ENCODE measurements at regions not wholly inside any gene's neighbourhood (a gene's known extent, or its start where the extent isn't known, plus 50 kb on each side); places are given as distances from the start of the nearest gene placed in this dataset.
"Not testable (repeated sequence)": the region's sequence is repeated elsewhere in the genome, so short reads cannot be mapped to it uniquely, and the experiment has no call there.

DNA sequence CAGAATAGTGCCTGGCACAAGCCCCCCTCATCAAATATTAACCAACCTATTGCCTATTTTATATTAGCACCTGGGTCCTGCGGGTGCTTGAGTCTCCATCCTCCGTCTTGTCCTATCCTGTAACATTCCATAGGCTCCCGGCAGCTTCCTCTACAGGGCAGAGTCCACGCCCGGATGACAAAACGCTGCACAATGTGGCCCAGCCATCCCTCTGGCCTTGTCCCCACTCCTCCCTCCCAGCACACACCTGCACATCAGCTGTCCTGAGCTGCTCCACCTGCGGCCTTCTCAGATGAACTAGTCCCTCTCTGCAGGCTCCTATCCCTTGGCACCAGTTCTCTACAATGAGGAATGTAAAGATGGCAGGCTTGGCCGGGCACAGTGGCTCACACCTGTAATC is 153.5 kb upstream of the PDE1C start:
- H3K9me3 Mint-ChIP-seq = peaks cover 0 to 5% (median under 1%) of the 10 kb centered on the region in 8 donors
- DNase-seq = no peak
- H3K27me3 ChIP-seq (ENCODE audit: insufficient read depth, low read length) = no peaks in the 10 kb centered on the region
- no peak overlapping the region for H3K4me3 ChIP-seq (ENCODE audit: low read length in 2 of 2)
- H3K27ac Mint-ChIP-seq = no peak overlapping the region
- no peaks in the 10 kb centered on the region for H3K4me1 Mint-ChIP-seq
- H3K27me3 Mint-ChIP-seq = peaks cover 0 to 1% of the 10 kb centered on the region in 2 donors
- no peak overlapping the region for H3K4me3 Mint-ChIP-seq
- H3K27ac ChIP-seq (ENCODE audit: low read depth, low read length) = no peak overlapping the region
- no peaks in the 10 kb centered on the region for H3K36me3 ChIP-seq (ENCODE audit: insufficient read depth, low read length)
- ChIA-PET POLR2A (ENCODE audit: partially characterized antibody) (no interaction called here), CTCF (ENCODE audit: partially characterized antibody) (interaction anchor here (4.3 kb wide), 1 partner anchor 13 kb away, joined by 24 read pairs; no protein-coding TSS in a partner anchor)
- H3K9me3 ChIP-seq (ENCODE audit: control insufficient read depth in 1 of 2, low read length in 2 of 2) = no peaks in the 10 kb centered on the region
- H3K4me1 ChIP-seq (ENCODE audit: insufficient read depth, low read length) = no peaks in the 10 kb centered on the region
- no peaks in the 10 kb centered on the region for H3K36me3 Mint-ChIP-seq
- intact Hi-C loops (cut with micrococcal nuclease) = no loop called here

DNA sequence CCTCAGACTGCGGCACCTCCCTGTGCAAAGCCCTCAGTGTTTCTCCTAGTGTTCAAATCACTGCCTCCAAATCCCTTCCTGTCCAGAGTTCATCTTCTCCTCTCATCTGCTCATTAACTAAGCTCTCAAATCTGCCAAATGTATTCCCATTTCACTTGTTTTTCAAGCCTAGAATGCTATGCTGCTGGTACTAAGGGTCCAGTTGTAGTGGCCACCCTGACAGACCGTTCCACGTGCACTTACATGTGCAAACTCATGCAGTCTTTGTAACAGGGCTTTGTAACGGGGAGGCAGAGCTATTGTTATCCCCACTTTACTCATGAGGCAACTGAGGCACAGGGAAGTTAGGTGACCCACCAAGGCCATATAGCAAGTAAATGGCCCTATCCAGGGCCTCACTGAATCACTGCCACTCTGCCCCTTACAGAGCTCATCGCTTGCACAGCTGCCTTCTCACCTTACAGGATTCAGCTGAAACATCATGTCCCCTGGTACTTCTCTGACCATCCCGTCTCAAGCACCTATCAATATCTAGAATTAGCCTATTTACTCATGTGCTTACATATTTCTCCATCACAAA is 153.0 kb upstream of the PDE1C start:
- Mint-ChIP-seq H3K4me1 (no peaks in the 10 kb centered on the region), H3K27ac (no peak overlapping the region), H3K27me3 (peaks cover 0 to 1% of the 10 kb centered on the region in 2 donors), H3K36me3 (no peaks in the 10 kb centered on the region), H3K9me3 (peaks cover 0 to 5% (median under 1%) of the 10 kb centered on the region in 8 donors), H3K4me3 (no peak overlapping the region)
- H3K27ac ChIP-seq (ENCODE audit: low read depth, low read length) = no peak overlapping the region
- intact Hi-C loops (cut with micrococcal nuclease) = no loop called here
- H3K36me3 ChIP-seq (ENCODE audit: insufficient read depth, low read length) = no peaks in the 10 kb centered on the region
- no peaks in the 10 kb centered on the region for H3K27me3 ChIP-seq (ENCODE audit: insufficient read depth, low read length)
- POLR2A ChIA-PET (ENCODE audit: partially characterized antibody) = no interaction called here
- H3K4me1 ChIP-seq (ENCODE audit: insufficient read depth, low read length) = no peaks in the 10 kb centered on the region
- H3K9me3 ChIP-seq (ENCODE audit: control insufficient read depth in 1 of 2, low read length in 2 of 2) = no peaks in the 10 kb centered on the region
- no peak for DNase-seq
- CTCF ChIA-PET (ENCODE audit: partially characterized antibody) = interaction anchor here (4.3 kb wide), 1 partner anchor 13 kb away, joined by 24 read pairs; no protein-coding TSS in a partner anchor
- H3K4me3 ChIP-seq (ENCODE audit: low read length in 2 of 2) = no peak overlapping the region

DNA sequence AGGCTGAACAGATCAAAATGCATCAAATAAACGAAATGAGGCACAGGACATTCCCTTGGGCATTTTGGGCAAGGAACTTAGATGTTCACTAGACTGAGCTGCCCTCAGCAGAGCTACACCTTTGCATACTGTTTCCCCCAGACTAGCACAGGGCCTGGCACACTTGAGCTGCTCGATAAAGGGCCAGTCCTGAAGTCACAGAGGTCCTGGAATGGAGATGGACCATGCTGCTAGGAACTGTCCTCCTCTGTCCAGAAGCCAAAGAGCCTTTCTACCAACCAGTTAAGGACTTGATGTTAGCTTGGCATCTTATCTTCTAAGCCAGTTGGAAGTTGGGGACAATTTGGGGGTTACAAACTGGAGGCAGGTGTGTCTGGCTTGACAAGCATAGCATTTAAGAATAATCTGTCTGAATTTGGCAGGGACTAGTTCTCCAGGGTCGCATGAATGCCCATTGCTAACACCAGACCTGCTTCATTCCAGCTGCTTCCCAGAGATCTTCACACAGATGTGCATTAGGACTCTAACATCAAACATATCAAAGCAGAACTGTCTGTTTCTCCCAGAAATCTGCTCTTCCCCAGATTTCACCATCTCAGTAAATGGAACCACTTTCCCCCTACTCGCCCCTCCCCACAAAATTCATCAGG is 152.2 kb upstream of the PDE1C start:
- H3K4me3 ChIP-seq (ENCODE audit: low read length in 2 of 2) = no peak overlapping the region
- no peak for DNase-seq
- ChIA-PET CTCF (ENCODE audit: partially characterized antibody) (interaction anchor here (4.3 kb wide), 1 partner anchor 12 kb away, joined by 24 read pairs; no protein-coding TSS in a partner anchor), POLR2A (ENCODE audit: partially characterized antibody) (no interaction called here)
- peaks cover 0 to 2% (median 0%) of the 10 kb centered on the region in 8 donors for H3K9me3 Mint-ChIP-seq
- intact Hi-C loops (cut with micrococcal nuclease) = no loop called here
- no peaks in the 10 kb centered on the region for H3K4me1 ChIP-seq (ENCODE audit: insufficient read depth, low read length)
- no peak overlapping the region for H3K27ac Mint-ChIP-seq
- no peak overlapping the region for H3K27ac ChIP-seq (ENCODE audit: low read depth, low read length)
- no peaks in the 10 kb centered on the region for H3K36me3 Mint-ChIP-seq
- no peak overlapping the region for H3K4me3 Mint-ChIP-seq
- no peaks in the 10 kb centered on the region for H3K4me1 Mint-ChIP-seq
- H3K9me3 ChIP-seq (ENCODE audit: control insufficient read depth in 1 of 2, low read length in 2 of 2) = no peaks in the 10 kb centered on the region
- H3K27me3 ChIP-seq (ENCODE audit: insufficient read depth, low read length) = no peaks in the 10 kb centered on the region
- H3K36me3 ChIP-seq (ENCODE audit: insufficient read depth, low read length) = no peaks in the 10 kb centered on the region
- H3K27me3 Mint-ChIP-seq = peaks cover 0 to 1% of the 10 kb centered on the region in 2 donors

DNA sequence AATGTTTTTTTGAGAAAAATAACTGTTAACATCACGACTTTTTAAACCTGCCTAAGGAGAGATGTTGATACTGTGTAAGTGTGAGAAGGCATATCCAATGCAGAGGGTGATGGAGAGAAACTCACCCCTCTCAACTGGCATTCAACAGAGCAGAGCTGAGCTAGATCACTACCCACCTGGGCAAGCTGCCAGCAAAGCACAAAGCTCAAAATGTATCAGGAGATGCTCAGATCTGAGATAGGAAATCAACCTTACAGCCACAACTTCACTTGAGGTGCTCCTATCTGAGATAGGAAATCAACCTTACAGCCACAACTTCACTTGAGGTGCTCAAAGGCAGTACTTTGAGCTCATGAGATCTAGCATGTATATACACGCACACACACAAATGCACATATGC is 151.5 kb upstream of the PDE1C start:
- POLR2A ChIA-PET (ENCODE audit: partially characterized antibody) = no interaction called here
- H3K27ac ChIP-seq (ENCODE audit: low read depth, low read length) = no peak overlapping the region
- no peaks in the 10 kb centered on the region for H3K4me1 Mint-ChIP-seq
- H3K27me3 Mint-ChIP-seq = peaks cover 0 to 1% of the 10 kb centered on the region in 2 donors
- peaks cover 0 to 2% (median 0%) of the 10 kb centered on the region in 8 donors for H3K9me3 Mint-ChIP-seq
- CTCF ChIA-PET (ENCODE audit: partially characterized antibody) = interaction anchor here (4.3 kb wide), 1 partner anchor 11 kb away, joined by 24 read pairs; no protein-coding TSS in a partner anchor
- intact Hi-C loops (cut with micrococcal nuclease) = no loop called here
- no peaks in the 10 kb centered on the region for H3K36me3 Mint-ChIP-seq
- no peak overlapping the region for H3K4me3 Mint-ChIP-seq
- H3K4me1 ChIP-seq (ENCODE audit: insufficient read depth, low read length) = no peaks in the 10 kb centered on the region
- DNase-seq = no peak
- H3K27ac Mint-ChIP-seq = no peak overlapping the region
- H3K27me3 ChIP-seq (ENCODE audit: insufficient read depth, low read length) = no peaks in the 10 kb centered on the region
- H3K9me3 ChIP-seq (ENCODE audit: control insufficient read depth in 1 of 2, low read length in 2 of 2) = no peaks in the 10 kb centered on the region
- H3K4me3 ChIP-seq (ENCODE audit: low read length in 2 of 2) = no peak overlapping the region
- no peaks in the 10 kb centered on the region for H3K36me3 ChIP-seq (ENCODE audit: insufficient read depth, low read length)

DNA sequence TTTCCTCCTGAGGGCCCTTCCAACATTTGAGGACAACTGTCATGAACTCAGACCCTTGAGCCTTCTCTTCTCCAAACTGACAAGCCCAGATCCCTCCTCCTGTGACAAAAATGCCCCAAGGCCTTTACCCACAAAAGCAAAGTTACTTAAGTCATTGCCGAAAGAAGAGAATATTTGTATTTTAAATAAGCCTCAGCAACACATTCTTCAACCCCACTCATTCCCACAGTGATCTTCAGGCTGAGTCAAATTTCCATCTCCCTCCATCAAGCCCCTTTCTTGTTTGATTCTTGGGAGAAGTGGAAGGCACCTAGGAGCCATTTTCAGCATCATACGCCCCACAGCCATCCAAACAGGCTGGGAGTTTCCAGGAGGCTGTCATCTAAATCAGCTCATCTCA is 150.8 kb upstream of the PDE1C start:
- ChIA-PET POLR2A (ENCODE audit: partially characterized antibody) (no interaction called here), CTCF (ENCODE audit: partially characterized antibody) (interaction anchor here (4.3 kb wide), 1 partner anchor 11 kb away, joined by 24 read pairs; no protein-coding TSS in a partner anchor)
- H3K36me3 Mint-ChIP-seq = no peaks in the 10 kb centered on the region
- Histone ChIP-seq H3K4me1 (ENCODE audit: insufficient read depth, low read length) (no peaks in the 10 kb centered on the region), H3K36me3 (ENCODE audit: insufficient read depth, low read length) (no peaks in the 10 kb centered on the region), H3K27me3 (ENCODE audit: insufficient read depth, low read length) (no peaks in the 10 kb centered on the region), H3K4me3 (ENCODE audit: low read length in 2 of 2) (no peak overlapping the region), H3K9me3 (ENCODE audit: control insufficient read depth in 1 of 2, low read length in 2 of 2) (no peaks in the 10 kb centered on the region), H3K27ac (ENCODE audit: low read depth, low read length) (no peak overlapping the region)
- peaks cover 0 to 2% (median 0%) of the 10 kb centered on the region in 8 donors for H3K9me3 Mint-ChIP-seq
- peaks cover 0 to 1% of the 10 kb centered on the region in 2 donors for H3K27me3 Mint-ChIP-seq
- H3K4me1 Mint-ChIP-seq = no peaks in the 10 kb centered on the region
- no peak for DNase-seq
- no peak overlapping the region for H3K27ac Mint-ChIP-seq
- intact Hi-C loops (cut with micrococcal nuclease) = no loop called here
- no peak overlapping the region for H3K4me3 Mint-ChIP-seq

DNA sequence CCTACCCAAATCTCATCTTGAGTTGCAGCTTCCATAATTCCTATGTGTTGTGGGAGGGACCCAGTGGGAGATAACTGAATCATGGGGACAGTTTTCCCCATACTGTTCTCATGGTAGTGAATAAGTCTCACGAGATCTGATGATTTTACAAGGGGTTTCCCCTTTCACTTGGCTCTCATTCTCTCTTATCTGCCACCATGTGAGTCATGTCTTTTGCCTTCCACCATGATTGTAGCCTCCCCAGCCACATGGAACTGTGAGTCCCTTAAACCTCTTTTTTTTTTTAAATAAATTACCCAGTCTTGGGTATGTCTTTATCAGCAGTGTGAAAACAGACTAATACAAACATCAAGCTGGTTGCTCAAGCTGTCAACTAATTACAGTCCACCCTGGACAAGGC is 149.6 kb upstream of the PDE1C start:
- H3K9me3 Mint-ChIP-seq; H3K27ac ChIP-seq (ENCODE audit: low read depth, low read length); H3K36me3 ChIP-seq (ENCODE audit: insufficient read depth, low read length); H3K27ac Mint-ChIP-seq; H3K4me1 Mint-ChIP-seq; H3K36me3 Mint-ChIP-seq; H3K4me1 ChIP-seq (ENCODE audit: insufficient read depth, low read length); H3K27me3 Mint-ChIP-seq; H3K4me3 Mint-ChIP-seq; H3K4me3 ChIP-seq (ENCODE audit: low read length in 2 of 2); H3K9me3 ChIP-seq (ENCODE audit: control insufficient read depth in 1 of 2, low read length in 2 of 2); POLR2A ChIA-PET (ENCODE audit: partially characterized antibody); DNase-seq; H3K27me3 ChIP-seq (ENCODE audit: insufficient read depth, low read length); CTCF ChIA-PET (ENCODE audit: partially characterized antibody); intact Hi-C loops (cut with micrococcal nuclease): not testable (repeated sequence)

DNA sequence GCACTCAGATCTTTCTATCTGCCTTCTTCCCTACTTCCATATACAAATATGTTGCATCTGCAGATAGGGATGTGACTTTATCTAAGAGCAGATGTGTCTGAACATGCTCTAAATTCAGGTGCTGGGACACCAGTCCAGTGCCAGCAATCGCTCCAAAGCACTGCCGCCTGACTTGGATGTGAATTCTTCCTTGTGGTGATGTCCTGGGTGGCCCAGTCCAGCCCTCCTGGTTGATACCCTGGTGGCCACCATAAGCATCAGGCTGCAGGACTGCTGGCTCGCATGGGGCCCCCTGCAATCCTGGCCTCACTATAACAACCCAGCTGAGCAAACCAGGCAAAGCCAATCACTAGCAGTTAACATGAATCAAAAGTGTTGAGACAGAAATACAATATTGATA is 149.2 kb upstream of the PDE1C start:
- Mint-ChIP-seq H3K9me3 (peaks cover 0 to 2% (median 0%) of the 10 kb centered on the region in 8 donors), H3K4me3 (no peak overlapping the region), H3K36me3 (no peaks in the 10 kb centered on the region), H3K27ac (no peak overlapping the region), H3K4me1 (no peaks in the 10 kb centered on the region), H3K27me3 (peaks cover 0 to 1% of the 10 kb centered on the region in 2 donors)
- Histone ChIP-seq H3K4me3 (ENCODE audit: low read length in 2 of 2) (no peak overlapping the region), H3K36me3 (ENCODE audit: insufficient read depth, low read length) (no peaks in the 10 kb centered on the region), H3K27ac (ENCODE audit: low read depth, low read length) (no peak overlapping the region), H3K9me3 (ENCODE audit: control insufficient read depth in 1 of 2, low read length in 2 of 2) (no peaks in the 10 kb centered on the region), H3K27me3 (ENCODE audit: insufficient read depth, low read length) (no peaks in the 10 kb centered on the region), H3K4me1 (ENCODE audit: insufficient read depth, low read length) (no peaks in the 10 kb centered on the region)
- ChIA-PET POLR2A (ENCODE audit: partially characterized antibody) (no interaction called here), CTCF (ENCODE audit: partially characterized antibody) (interaction anchor here (1.1 kb wide), 1 partner anchor 9 kb away, joined by 4 read pairs; no protein-coding TSS in a partner anchor)
- no peak for DNase-seq
- intact Hi-C loops (cut with micrococcal nuclease) = no loop called here
